Muscle of leg (tissue), 3 donors: ENCODE measurements at regions not wholly inside any gene's neighbourhood (a gene's known extent, or its start where the extent isn't known, plus 50 kb on each side); places are given as distances from the start of the nearest gene placed in this dataset.

Source experiments
- DNase-seq: peaks from one replicate; pipeline ENCODE4 v3.0.0; 2013
- H3K27ac ChIP-seq: one replicate; pipeline ENCODE4 v1.5.1; 2013; ENCODE audit warnings: mild to moderate bottlenecking, low read length, control low read depth
- H3K27me3 ChIP-seq: one replicate; pipeline ENCODE4 v1.6.1; 2013; ENCODE audit warnings: low read length; ENCODE audit not compliant: control insufficient read depth, insufficient read depth
- H3K36me3 ChIP-seq: one replicate; pipeline ENCODE4 v1.6.1; 2013; ENCODE audit warnings: low read length; ENCODE audit not compliant: control insufficient read depth, insufficient read depth
- H3K4me1 ChIP-seq: one replicate; pipeline ENCODE4 v1.6.1; 2013; ENCODE audit warnings: low read length; ENCODE audit not compliant: control insufficient read depth, insufficient read depth
- H3K4me3 ChIP-seq: one replicate; pipeline ENCODE4 v1.5.1; 2013; ENCODE audit warnings: low read length, control low read depth
- H3K9me3 ChIP-seq: replicated peaks from 2 replicates; pipeline ENCODE4 v1.6.1; 2013; ENCODE audit warnings: low read depth, low read length; ENCODE audit not compliant: control insufficient read depth
- WGBS: methylation state at CpG from one replicate; pipeline ENCODE4 v1.1.5; 2013; ENCODE audit warnings: missing lambda C conversion rate; ENCODE audit not compliant: insufficient coverage; 5-methylcytosine and 5-hydroxymethylcytosine counted together

DNA sequence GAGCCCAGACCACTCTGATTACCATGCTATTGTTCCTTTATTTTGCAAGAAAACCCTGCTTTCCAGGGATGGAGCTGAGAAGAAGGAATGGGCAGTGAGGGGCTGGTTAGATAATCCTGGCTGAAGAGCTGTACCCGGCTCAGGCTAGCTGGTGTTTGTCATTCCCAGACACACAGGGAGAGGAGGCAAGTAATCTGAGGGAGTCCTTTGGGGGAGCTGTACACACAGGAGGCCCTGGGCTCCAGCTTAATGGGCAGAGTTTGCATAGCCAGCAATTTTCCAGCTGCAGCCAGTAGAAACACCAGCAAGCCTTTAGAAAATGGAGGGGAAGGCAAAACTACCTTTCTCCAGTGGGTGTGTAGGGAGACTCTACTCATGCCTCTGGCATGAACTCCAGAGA is 259.3 kb downstream of the SOX11 start:
- H3K4me3 ChIP-seq = no peak overlapping the region
- no peaks in the 10 kb centered on the region for H3K36me3 ChIP-seq
- no peak for DNase-seq
- no peaks in the 10 kb centered on the region for H3K4me1 ChIP-seq
- 47% methylated on average over 1 of the region's 1 CpG for WGBS
- H3K9me3 ChIP-seq = no peaks in the 10 kb centered on the region
- H3K27me3 ChIP-seq = peaks cover 2% of the 10 kb centered on the region
- H3K27ac ChIP-seq = no peak overlapping the region

GRCh38 chr2:5953525-5953924 is 261.3 kb downstream of the SOX11 start:
- Histone ChIP-seq H3K27me3 (peaks cover 2% of the 10 kb centered on the region), H3K27ac (no peak overlapping the region), H3K9me3 (no peaks in the 10 kb centered on the region), H3K4me3 (no peak overlapping the region), H3K4me1 (no peaks in the 10 kb centered on the region), H3K36me3 (no peaks in the 10 kb centered on the region)
- DNase-seq = no peak
- WGBS = no CpG with 5 or more reads among the region's 1 CpG

DNA sequence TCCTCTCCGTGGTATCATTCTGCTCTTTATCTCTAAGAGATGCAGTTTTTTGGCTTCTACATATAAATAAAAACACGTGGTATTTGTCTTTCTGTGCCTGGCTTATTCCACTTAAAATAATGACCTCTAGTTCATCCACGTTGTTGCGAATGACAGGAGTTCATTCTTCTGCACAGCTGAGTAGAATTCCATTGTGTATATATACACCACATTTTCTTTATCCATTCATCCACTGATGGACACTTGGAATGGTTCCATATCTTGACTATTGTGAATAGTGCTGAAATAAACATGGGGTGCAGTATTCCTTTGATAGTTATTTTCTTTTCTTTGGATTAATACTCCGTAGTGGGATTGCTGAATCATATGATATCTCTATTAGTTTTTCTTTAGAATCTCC is 262.3 kb downstream of the SOX11 start:
- H3K4me3 ChIP-seq = no peak overlapping the region
- no peaks in the 10 kb centered on the region for H3K27me3 ChIP-seq
- no peaks in the 10 kb centered on the region for H3K9me3 ChIP-seq
- no peak for DNase-seq
- H3K36me3 ChIP-seq = no peaks in the 10 kb centered on the region
- no CpG with 5 or more reads among the region's 5 CpGs for WGBS
- H3K4me1 ChIP-seq = no peaks in the 10 kb centered on the region
- no peak overlapping the region for H3K27ac ChIP-seq

DNA sequence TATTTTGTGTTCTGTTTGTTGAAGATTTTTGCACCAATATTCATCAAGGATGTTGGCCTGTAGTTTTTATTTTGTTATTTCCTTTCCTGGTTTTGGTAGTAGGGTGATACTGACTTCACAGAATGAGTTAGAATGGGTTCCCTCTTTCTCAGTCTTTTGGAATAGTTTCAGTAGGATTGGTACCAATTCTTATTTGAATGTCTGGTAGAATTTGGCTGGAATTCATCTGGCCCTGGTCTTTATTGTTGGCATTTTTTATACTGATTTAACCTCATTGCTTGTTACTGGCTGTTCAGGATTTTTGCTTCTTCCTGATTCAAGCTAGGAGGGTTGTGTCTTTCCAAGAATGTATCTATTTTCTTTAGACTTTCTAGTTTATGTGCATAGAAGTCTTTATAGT is 263.7 kb downstream of the SOX11 start:
- DNase-seq = no peak
- Histone ChIP-seq H3K4me3 (no peak overlapping the region), H3K4me1 (peaks cover 2% of the 10 kb centered on the region), H3K27ac (no peak overlapping the region), H3K27me3 (no peaks in the 10 kb centered on the region), H3K9me3 (no peaks in the 10 kb centered on the region), H3K36me3 (no peaks in the 10 kb centered on the region)

DNA sequence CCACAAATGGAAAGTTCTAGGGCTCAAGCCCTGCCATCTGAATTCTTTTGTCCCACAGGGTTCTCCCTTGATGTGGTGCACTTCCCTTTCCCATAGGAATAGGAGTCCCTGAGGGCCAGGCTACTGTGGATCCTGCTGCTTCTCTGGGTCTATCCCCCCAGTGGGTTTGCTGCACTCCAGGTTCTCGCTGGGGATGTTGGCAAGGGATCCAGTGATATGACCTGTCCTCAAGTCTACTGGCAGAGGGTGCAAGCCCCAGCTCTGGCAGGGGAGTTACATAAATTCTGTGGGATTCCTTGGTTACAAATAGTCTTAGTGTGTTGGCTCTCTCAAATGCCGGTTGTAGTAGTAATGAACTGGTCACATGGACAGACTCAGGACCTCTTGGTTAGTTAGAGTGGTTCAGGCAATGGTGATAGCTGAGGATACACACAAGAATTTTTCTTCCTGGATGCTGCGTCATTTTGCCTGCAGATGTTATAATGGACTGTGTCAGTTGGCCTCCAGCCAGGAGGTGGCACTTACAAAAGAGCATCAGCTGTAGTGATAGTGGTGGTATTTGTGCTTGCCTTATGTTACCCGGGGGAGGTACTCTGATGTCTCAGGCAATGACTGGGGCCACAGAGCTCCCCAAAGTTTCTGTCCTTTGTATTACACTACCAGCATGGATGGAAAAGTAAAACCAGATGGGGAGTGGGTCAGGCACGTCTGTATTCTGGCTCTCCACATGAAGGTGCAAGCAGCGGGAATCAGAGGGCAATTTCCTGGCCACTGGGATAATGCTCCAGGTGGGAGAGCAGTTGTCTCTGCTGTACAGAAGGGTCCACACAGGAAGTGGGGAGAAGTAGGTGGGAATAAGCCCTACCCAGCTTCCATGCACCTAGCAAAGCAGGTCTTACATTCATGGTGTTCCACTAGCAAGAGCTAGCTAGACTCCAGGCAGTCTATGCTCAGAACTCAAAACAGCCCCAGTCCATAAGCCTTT is 267.9 kb downstream of the SOX11 start:
- Histone ChIP-seq H3K27ac (no peak overlapping the region), H3K36me3 (no peaks in the 10 kb centered on the region)

GRCh38 chr2:5967506-5967905 is 275.3 kb downstream of the SOX11 start:
- WGBS = 89% methylated on average over 1 of the region's 6 CpGs
- H3K9me3 ChIP-seq = no peaks in the 10 kb centered on the region
- no peaks in the 10 kb centered on the region for H3K27me3 ChIP-seq
- H3K4me3 ChIP-seq = no peak overlapping the region
- no peaks in the 10 kb centered on the region for H3K4me1 ChIP-seq
- H3K27ac ChIP-seq = no peak overlapping the region
- H3K36me3 ChIP-seq = no peaks in the 10 kb centered on the region
- DNase-seq = no peak

More for the DNA sequence above, 267.9 kb downstream of the SOX11 start:
- WGBS = 63% methylated on average over 6 of the region's 6 CpGs
- H3K4me1 ChIP-seq = peaks cover 2% of the 10 kb centered on the region
- no peaks in the 10 kb centered on the region for H3K9me3 ChIP-seq
- no peaks in the 10 kb centered on the region for H3K27me3 ChIP-seq
- no peak overlapping the region for H3K4me3 ChIP-seq
- DNase-seq = no peak

GRCh38 chr2:5969303-5969702 is 277.1 kb downstream of the SOX11 start:
- Histone ChIP-seq H3K36me3 (no peaks in the 10 kb centered on the region), H3K9me3 (no peaks in the 10 kb centered on the region), H3K4me1 (no peaks in the 10 kb centered on the region), H3K27ac (no peak overlapping the region), H3K27me3 (no peaks in the 10 kb centered on the region), H3K4me3 (no peak overlapping the region)
- DNase-seq = peak; percentile 24
- 26% methylated on average over 3 of the region's 6 CpGs for WGBS

- Histone ChIP-seq H3K4me3 (no peak overlapping the region), H3K9me3 (no peaks in the 10 kb centered on the region), H3K4me1 (no peaks in the 10 kb centered on the region), H3K27ac (no peak overlapping the region), H3K27me3 (no peaks in the 10 kb centered on the region), H3K36me3 (no peaks in the 10 kb centered on the region)
- no CpG with 5 or more reads among the region's 4 CpGs for WGBS
- DNase-seq = no peak
Measured at GRCh38 chr2:5970347-5970746, 278.2 kb downstream of the SOX11 start.

DNA sequence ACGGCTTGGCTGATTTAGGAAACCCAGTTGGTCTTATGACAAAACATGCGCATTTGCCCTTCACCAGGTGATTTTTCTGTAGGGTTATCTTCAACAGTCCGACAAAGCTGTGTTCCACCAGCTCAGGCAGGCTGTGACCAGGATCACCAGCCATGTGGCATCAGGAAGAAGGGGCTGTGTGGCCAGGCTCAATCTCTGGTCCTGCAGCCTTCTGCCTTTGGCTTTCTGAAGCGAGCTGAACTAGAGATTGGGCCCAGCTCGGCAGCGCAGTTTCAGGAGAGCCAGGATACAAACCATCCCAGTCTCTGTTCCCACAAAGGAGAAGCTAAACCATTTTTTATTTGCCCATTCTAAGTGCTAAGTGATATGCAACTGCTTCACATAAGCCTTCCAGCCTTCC is 282.3 kb downstream of the SOX11 start:
- no peak for DNase-seq
- WGBS = 83% methylated on average over 6 of the region's 6 CpGs
- H3K27ac ChIP-seq = no peak overlapping the region
- no peaks in the 10 kb centered on the region for H3K9me3 ChIP-seq
- no peaks in the 10 kb centered on the region for H3K36me3 ChIP-seq
- peaks cover 3% of the 10 kb centered on the region for H3K4me1 ChIP-seq
- no peaks in the 10 kb centered on the region for H3K27me3 ChIP-seq
- no peak overlapping the region for H3K4me3 ChIP-seq

GRCh38 chr2:5975401-5975800 is 283.2 kb downstream of the SOX11 start:
- no peak for DNase-seq
- Histone ChIP-seq H3K4me1 (peaks cover 3% of the 10 kb centered on the region), H3K27me3 (peaks cover 1% of the 10 kb centered on the region), H3K9me3 (no peaks in the 10 kb centered on the region), H3K36me3 (no peaks in the 10 kb centered on the region), H3K27ac (no peak overlapping the region), H3K4me3 (no peak overlapping the region)
- 64% methylated on average over 3 of the region's 3 CpGs for WGBS
